Epidermal melanocyte (primary cell): ENCODE measurements at regions not wholly inside any gene's neighbourhood (a gene's known extent, or its start where the extent isn't known, plus 50 kb on each side); places are given as distances from the start of the nearest gene placed in this dataset.
"Not testable (repeated sequence)": the region's sequence is repeated elsewhere in the genome, so short reads cannot be mapped to it uniquely, and the experiment has no call there.

Experiments used
- DNase-seq: peaks from one replicate; pipeline ENCODE4 v3.0.0; 2011; ENCODE audit warnings: low spot score; ENCODE audit not compliant: insufficient read length

- no peak for DNase-seq
Observed at GRCh38 chr2:222760301-222760897, 88.9 kb downstream of the MOGAT1 start.

- no peak for DNase-seq
Observed at GRCh38 chr2:222761888-222762287, 90.4 kb downstream of the MOGAT1 start.

- no peak for DNase-seq
Observed at GRCh38 chr2:222762342-222762741, 90.9 kb downstream of the MOGAT1 start.

GRCh38 chr2:222765883-222766282, 94.4 kb downstream of the MOGAT1 start:
- not testable (repeated sequence) for DNase-seq

- not testable (repeated sequence) for DNase-seq
Observed at GRCh38 chr2:222768019-222768418, 92.8 kb upstream of the ACSL3 start.

GRCh38 chr2:222769446-222769845, 91.4 kb upstream of the ACSL3 start:
- DNase-seq: no peak

GRCh38 chr2:222769941-222770340, 90.9 kb upstream of the ACSL3 start:
- DNase-seq: no peak

- no peak for DNase-seq
Observed at GRCh38 chr2:222771832-222772231, 89.0 kb upstream of the ACSL3 start.

- DNase-seq: no peak
Observed at GRCh38 chr2:222774941-222775340, 85.9 kb upstream of the ACSL3 start.

GRCh38 chr2:222776792-222777191, 84.0 kb upstream of the ACSL3 start:
- no peak for DNase-seq

- no peak for DNase-seq
Observed at GRCh38 chr2:222778400-222778799, 82.4 kb upstream of the ACSL3 start.

- DNase-seq: no peak
Observed at GRCh38 chr2:222779145-222779832, 81.5 kb upstream of the ACSL3 start.

- no peak for DNase-seq
Observed at GRCh38 chr2:222780051-222780450, 80.8 kb upstream of the ACSL3 start.

- no peak for DNase-seq
Observed at GRCh38 chr2:222782201-222782730, 78.6 kb upstream of the ACSL3 start.

GRCh38 chr2:222783592-222783991, 77.2 kb upstream of the ACSL3 start:
- DNase-seq: no peak

- DNase-seq: no peak
Observed at GRCh38 chr2:222790932-222791331, 69.9 kb upstream of the ACSL3 start.

- no peak for DNase-seq
Observed at GRCh38 chr2:222792001-222792611, 68.7 kb upstream of the ACSL3 start.

GRCh38 chr2:222794585-222795449, 66.0 kb upstream of the ACSL3 start:
- DNase-seq: no peak

GRCh38 chr2:222795450-222796357, 65.1 kb upstream of the ACSL3 start:
- DNase-seq: no peak

GRCh38 chr2:222796413-222797103, 64.3 kb upstream of the ACSL3 start:
- no peak for DNase-seq
